Neural cell (in vitro differentiated cells): ENCODE measurements at regions not wholly inside any gene's neighbourhood (a gene's known extent, or its start where the extent isn't known, plus 50 kb on each side); places are given as distances from the start of the nearest gene placed in this dataset.

Experiments used
- H2AFZ ChIP-seq: fragments of 200-600, 300-800 bp; sonication (generic), shearing (Covaris generic); 2 replicates; pipeline ENCODE4 v1.6.0; 2014; ENCODE audit warnings: low read depth, mild to moderate bottlenecking, antibody characterized with exemption, low read length, moderate library complexity
- H3F3A ChIP-seq: fragments of 200-600 bp; shearing (Covaris generic); 2 replicates; pipeline ENCODE4 v1.6.1; 2016; ENCODE audit warnings: mild to moderate bottlenecking, moderate library complexity, mixed read lengths, antibody characterized with exemption, low read length; ENCODE audit not compliant: insufficient read depth, poor library complexity, severe bottlenecking
- H3K27ac ChIP-seq: fragments of 200-600, 300-800 bp; sonication (generic), shearing (Covaris generic); 2 replicates; pipeline ENCODE4 v1.5.1; 2014; ENCODE audit warnings: mild to moderate bottlenecking, low read length, moderate library complexity
- H3K27me3 ChIP-seq: fragments of 300-800, 200-600 bp; sonication (generic), shearing (Covaris generic); 2 replicates; pipeline ENCODE4 v1.6.0; 2014; ENCODE audit warnings: mild to moderate bottlenecking, low read depth, low read length, moderate library complexity; ENCODE audit not compliant: insufficient read depth
- H3K36me3 ChIP-seq: fragments of 300-800, 200-600 bp; sonication (generic), shearing (Covaris generic); 2 replicates; pipeline ENCODE4 v1.5.1; 2014; ENCODE audit warnings: mild to moderate bottlenecking, antibody characterized with exemption, low read length, moderate library complexity; ENCODE audit not compliant: insufficient read depth
- H3K4me2 ChIP-seq: fragments of 300-800, 200-600 bp; sonication (generic), shearing (Covaris generic); 2 replicates; pipeline ENCODE4 v1.6.0; 2014; ENCODE audit warnings: mild to moderate bottlenecking, low read length
- H3K4me3 ChIP-seq: fragments of 300-800, 200-600 bp; sonication (generic), shearing (Covaris generic); 2 replicates; pipeline ENCODE4 v1.5.1; 2014; ENCODE audit warnings: mild to moderate bottlenecking, low read length, moderate library complexity
- H3K79me2 ChIP-seq: fragments of 200-600 bp; shearing (Covaris generic); replicated peaks from 2 replicates; pipeline ENCODE4 v1.6.0; 2014; ENCODE audit warnings: mild to moderate bottlenecking, low read length, moderate library complexity; ENCODE audit not compliant: insufficient read depth
- H3K9ac ChIP-seq: fragments of 300-800, 200-600 bp; sonication (generic), shearing (Covaris generic); 2 replicates; pipeline ENCODE4 v1.6.1; 2016; ENCODE audit warnings: mild to moderate bottlenecking, low read length, mixed read lengths
- H3K9me2 ChIP-seq: fragments of 200-600 bp; shearing (Covaris generic); 2 replicates; pipeline ENCODE4 v1.6.1; 2016; ENCODE audit warnings: mild to moderate bottlenecking, low read length, mixed read lengths; ENCODE audit not compliant: insufficient read depth
- H3K9me3 ChIP-seq: fragments of 200-600, 300-800 bp; sonication (generic), shearing (Covaris generic); 2 replicates; pipeline ENCODE4 v1.6.1; 2016; ENCODE audit warnings: mild to moderate bottlenecking, mixed run types, low read length, moderate library complexity, mixed read lengths
- H4K20me1 ChIP-seq: fragments of 200-600 bp; shearing (Covaris generic); 2 replicates; pipeline ENCODE4 v1.6.1; 2016; ENCODE audit warnings: mild to moderate bottlenecking, mixed run types; ENCODE audit not compliant: insufficient read depth
- CTCF ChIP-seq: fragments of 450-650 bp; IDR thresholded peaks from 2 replicates; pipeline ENCODE4 v1.5.1; 2014; ENCODE audit warnings: antibody characterized with exemption, mild to moderate bottlenecking, moderate library complexity; ENCODE audit not compliant: poor library complexity, severe bottlenecking
- EP300 ChIP-seq: fragments of 450-650 bp; conservative IDR thresholded peaks from 2 replicates; pipeline ENCODE4 v1.6.1; 2014; ENCODE audit warnings: antibody characterized with exemption, mild to moderate bottlenecking, moderate library complexity; ENCODE audit not compliant: poor library complexity, severe bottlenecking
- EZH2 ChIP-seq: fragments of 200-600, 300-800 bp; shearing (Covaris generic), sonication (generic); IDR thresholded peaks from 2 replicates; pipeline ENCODE4 v1.6.1; 2014; ENCODE audit warnings: antibody characterized with exemption, low read length, borderline replicate concordance, mild to moderate bottlenecking; ENCODE audit not compliant: insufficient read depth, poor library complexity, severe bottlenecking
- MXI1 ChIP-seq: fragments of 450-650 bp; conservative IDR thresholded peaks from 2 replicates; pipeline ENCODE4 v1.6.1; 2014; ENCODE audit warnings: antibody characterized with exemption, mild to moderate bottlenecking; ENCODE audit not compliant: poor library complexity, severe bottlenecking
- POLR2AphosphoS5 ChIP-seq: IDR thresholded peaks from 2 replicates; pipeline ENCODE4 v1.6.1; 2012
- RAD21 ChIP-seq: fragments of 450-650 bp; conservative IDR thresholded peaks from 2 replicates; pipeline ENCODE4 v1.6.1; 2014; ENCODE audit warnings: antibody characterized with exemption, mild to moderate bottlenecking, moderate library complexity
- REST ChIP-seq: IDR thresholded peaks from 2 replicates; pipeline ENCODE4 v1.6.1; 2012; ENCODE audit warnings: borderline replicate concordance
- SMC3 ChIP-seq: fragments of 450-650 bp; conservative IDR thresholded peaks from 2 replicates; pipeline ENCODE4 v1.6.1; 2014; ENCODE audit warnings: antibody characterized with exemption, mild to moderate bottlenecking, moderate library complexity; ENCODE audit not compliant: poor library complexity
- TAF1 ChIP-seq: IDR thresholded peaks from 2 replicates; pipeline ENCODE4 v1.6.1; 2012; ENCODE audit warnings: low read depth

- Histone ChIP-seq H2AFZ (no peak overlapping the region), H3K27me3 (no peaks in the 10 kb centered on the region), H3K9me2 (no peaks in the 10 kb centered on the region), H3K27ac (no peak overlapping the region), H3K4me3 (no peak overlapping the region), H3K4me2 (no peak overlapping the region), H3K36me3 (no peaks in the 10 kb centered on the region), H3K79me2 (no peaks in the 10 kb centered on the region), H3K9ac (no peak overlapping the region), H3K9me3 (no peaks in the 10 kb centered on the region), H4K20me1 (no peaks in the 10 kb centered on the region), H3F3A (no peaks in the 10 kb centered on the region)
- TF ChIP-seq EZH2 (no peak), TAF1 (no peak), MXI1 (no peak), CTCF (no peak), RAD21 (no peak), POLR2AphosphoS5 (no peak), EP300 (no peak), SMC3 (no peak), REST (no peak)
These were observed 710.3 kb downstream of the KCNA4 start for GRCh38 chr11:29306527-29306926.

- Histone ChIP-seq H3K9ac (no peak overlapping the region), H3F3A (no peaks in the 10 kb centered on the region), H3K4me3 (no peak overlapping the region), H4K20me1 (no peaks in the 10 kb centered on the region), H3K4me2 (no peak overlapping the region), H3K9me3 (no peaks in the 10 kb centered on the region), H3K36me3 (no peaks in the 10 kb centered on the region), H3K27me3 (no peaks in the 10 kb centered on the region), H3K27ac (no peak overlapping the region), H3K79me2 (no peaks in the 10 kb centered on the region), H2AFZ (no peak overlapping the region), H3K9me2 (no peaks in the 10 kb centered on the region)
- no peak for TF ChIP-seq REST
- no peak for TF ChIP-seq SMC3
- no peak for TF ChIP-seq MXI1
- TF ChIP-seq TAF1, result no peak
- TF ChIP-seq RAD21, result no peak
- no peak for TF ChIP-seq EP300
- TF ChIP-seq POLR2AphosphoS5, result no peak
- no peak for TF ChIP-seq EZH2
- no peak for TF ChIP-seq CTCF
These were observed 711.2 kb downstream of the KCNA4 start for GRCh38 chr11:29305456-29306232.
